DOHH2 (cell line): ENCODE measurements at regions not wholly inside any gene's neighbourhood (a gene's known extent, or its start where the extent isn't known, plus 50 kb on each side); places are given as distances from the start of the nearest gene placed in this dataset.

Experiments used
- H3F3A ChIP-seq: fragments of 200-600 bp; sonication (generic), shearing (Covaris generic); 2 replicates; pipeline ENCODE4 v1.6.0; 2016; ENCODE audit warnings: antibody characterized with exemption, mild to moderate bottlenecking; ENCODE audit not compliant: control insufficient read depth, insufficient read depth
- H3K27ac ChIP-seq: fragments of 200-600 bp; sonication (generic); 2 replicates; pipeline ENCODE4 v1.5.1; 2014; ENCODE audit warnings: low read depth, mild to moderate bottlenecking, low read length, moderate library complexity
- H3K27me3 ChIP-seq: fragments of 200-600 bp; sonication (generic); 2 replicates; pipeline ENCODE4 v1.6.1; 2014; ENCODE audit warnings: mild to moderate bottlenecking, low read length, mixed read lengths; ENCODE audit not compliant: control insufficient read depth
- H3K36me3 ChIP-seq: fragments of 200-600 bp; sonication (generic); 2 replicates; pipeline ENCODE4 v1.6.1; 2014; ENCODE audit warnings: mild to moderate bottlenecking, low read length, moderate library complexity, mixed read lengths; ENCODE audit not compliant: control insufficient read depth
- H3K4me1 ChIP-seq: fragments of 200-600 bp; sonication (generic); 2 replicates; pipeline ENCODE4 v1.6.1; 2014; ENCODE audit warnings: mild to moderate bottlenecking, low read length, mixed read lengths; ENCODE audit not compliant: control insufficient read depth
- H3K4me2 ChIP-seq: fragments of 200-600 bp; sonication (generic); 2 replicates; pipeline ENCODE4 v1.6.0; 2014; ENCODE audit warnings: mild to moderate bottlenecking, low read length, moderate library complexity
- H3K4me3 ChIP-seq: fragments of 200-600 bp; sonication (generic); 2 replicates; pipeline ENCODE4 v1.5.1; 2014; ENCODE audit warnings: mild to moderate bottlenecking, low read length, mixed read lengths
- H3K79me2 ChIP-seq: fragments of 200-600 bp; sonication (generic); 2 replicates; pipeline ENCODE4 v1.6.1; 2014; ENCODE audit warnings: mild to moderate bottlenecking, low read length, mixed read lengths; ENCODE audit not compliant: control insufficient read depth
- H3K9me2 ChIP-seq: fragments of 200-600 bp; sonication (generic); replicated peaks from 2 replicates; pipeline ENCODE4 v1.6.1; 2014; ENCODE audit warnings: mild to moderate bottlenecking, low read length, mixed read lengths; ENCODE audit not compliant: control insufficient read depth
- H3K9me3 ChIP-seq: fragments of 200-600 bp; sonication (generic); 2 replicates; pipeline ENCODE4 v1.6.1; 2014; ENCODE audit warnings: antibody characterized with exemption, low read length, mixed read lengths; ENCODE audit not compliant: control insufficient read depth, insufficient read depth
- H4K20me1 ChIP-seq: fragments of 200-600 bp; sonication (generic); 2 replicates; pipeline ENCODE4 v1.6.0; 2014; ENCODE audit warnings: low read depth, mild to moderate bottlenecking, antibody characterized with exemption, low read length, moderate library complexity; ENCODE audit not compliant: control insufficient read depth, insufficient read depth
- EZH2phosphoT487 ChIP-seq: fragments of 200-600 bp; sonication (generic); IDR thresholded peaks from 2 replicates; pipeline ENCODE4 v1.6.1; 2017; ENCODE audit warnings: borderline replicate concordance, mild to moderate bottlenecking, antibody characterized with exemption, low read length, moderate library complexity, mixed read lengths
- TF ChIP-seq, protein P1 (sequence below): fragments of 200-600 bp; sonication (generic); IDR thresholded peaks from one replicate; pipeline ENCODE4 v1.5.1; 2014; ENCODE audit warnings: antibody characterized with exemption, mild to moderate bottlenecking, low read depth, low read length; ENCODE audit not compliant: poor library complexity, severe bottlenecking

DNA sequence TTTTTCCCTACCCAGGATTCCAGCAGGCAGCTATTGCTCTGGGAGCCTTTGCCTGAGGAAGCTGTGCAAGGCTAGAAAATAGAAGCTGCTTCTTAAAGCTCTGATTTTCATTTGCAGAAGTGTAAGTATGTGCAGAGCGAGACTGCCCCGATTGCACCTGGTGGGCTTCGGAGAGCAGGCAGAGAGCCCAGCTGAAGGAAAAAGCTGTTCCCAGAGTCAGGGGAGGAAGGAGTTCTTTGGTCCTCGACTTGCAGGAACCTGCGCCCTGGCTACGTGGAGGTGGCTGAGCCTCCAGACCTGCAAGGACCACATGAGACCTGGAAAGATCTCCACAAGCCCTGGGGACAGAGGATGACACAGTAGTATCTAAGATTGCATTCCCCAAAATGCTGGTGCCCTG is 235.0 kb upstream of the ARGLU1 start:
- Histone ChIP-seq H3F3A (no peaks in the 10 kb centered on the region), H3K27me3 (no peaks in the 10 kb centered on the region), H4K20me1 (no peaks in the 10 kb centered on the region), H3K79me2 (no peaks in the 10 kb centered on the region), H3K4me1 (no peaks in the 10 kb centered on the region), H3K27ac (no peak overlapping the region), H3K4me2 (no peak overlapping the region), H3K36me3 (no peaks in the 10 kb centered on the region), H3K9me2 (no peaks in the 10 kb centered on the region), H3K9me3 (no peaks in the 10 kb centered on the region), H3K4me3 (no peak overlapping the region)
- no peak for TF ChIP-seq EZH2phosphoT487
- TF ChIP-seq, protein P1, sequence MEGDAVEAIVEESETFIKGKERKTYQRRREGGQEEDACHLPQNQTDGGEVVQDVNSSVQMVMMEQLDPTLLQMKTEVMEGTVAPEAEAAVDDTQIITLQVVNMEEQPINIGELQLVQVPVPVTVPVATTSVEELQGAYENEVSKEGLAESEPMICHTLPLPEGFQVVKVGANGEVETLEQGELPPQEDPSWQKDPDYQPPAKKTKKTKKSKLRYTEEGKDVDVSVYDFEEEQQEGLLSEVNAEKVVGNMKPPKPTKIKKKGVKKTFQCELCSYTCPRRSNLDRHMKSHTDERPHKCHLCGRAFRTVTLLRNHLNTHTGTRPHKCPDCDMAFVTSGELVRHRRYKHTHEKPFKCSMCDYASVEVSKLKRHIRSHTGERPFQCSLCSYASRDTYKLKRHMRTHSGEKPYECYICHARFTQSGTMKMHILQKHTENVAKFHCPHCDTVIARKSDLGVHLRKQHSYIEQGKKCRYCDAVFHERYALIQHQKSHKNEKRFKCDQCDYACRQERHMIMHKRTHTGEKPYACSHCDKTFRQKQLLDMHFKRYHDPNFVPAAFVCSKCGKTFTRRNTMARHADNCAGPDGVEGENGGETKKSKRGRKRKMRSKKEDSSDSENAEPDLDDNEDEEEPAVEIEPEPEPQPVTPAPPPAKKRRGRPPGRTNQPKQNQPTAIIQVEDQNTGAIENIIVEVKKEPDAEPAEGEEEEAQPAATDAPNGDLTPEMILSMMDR: no peak

DNA sequence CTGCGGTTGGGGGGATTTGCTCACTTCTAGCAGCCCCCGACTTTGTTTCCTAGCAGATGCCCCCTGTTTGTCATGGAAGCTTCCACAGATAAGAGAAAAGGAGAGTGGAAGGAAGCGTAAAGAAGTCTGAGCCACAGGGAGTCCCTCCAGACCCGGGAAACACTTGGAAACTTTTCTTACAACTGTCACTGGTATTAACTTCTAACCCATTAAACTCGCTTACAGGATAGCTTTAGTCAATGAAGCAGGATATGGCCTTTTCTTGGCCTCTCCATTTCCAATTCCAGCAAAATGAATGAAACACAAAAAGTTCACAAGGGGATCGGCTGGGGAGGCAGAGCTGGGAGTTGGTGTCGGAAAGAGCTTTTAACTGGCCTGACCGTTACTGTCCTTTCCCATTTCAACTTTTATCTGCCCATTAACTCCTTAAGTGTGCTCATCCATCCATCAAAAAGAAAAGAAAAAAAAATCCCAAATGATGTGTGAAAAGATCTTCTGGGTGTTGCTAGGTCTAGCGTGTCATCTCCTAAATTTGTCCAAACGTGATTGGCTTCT is 231.9 kb upstream of the ARGLU1 start:
- no peaks in the 10 kb centered on the region for H3K4me1 ChIP-seq
- no peaks in the 10 kb centered on the region for H3K79me2 ChIP-seq
- no peaks in the 10 kb centered on the region for H3K9me2 ChIP-seq
- H4K20me1 ChIP-seq: no peaks in the 10 kb centered on the region
- H3K4me2 ChIP-seq: no peak overlapping the region
- no peaks in the 10 kb centered on the region for H3K36me3 ChIP-seq
- no peak overlapping the region for H3K27ac ChIP-seq
- H3F3A ChIP-seq: no peaks in the 10 kb centered on the region
- TF ChIP-seq, protein P1: no peak
- no peak for TF ChIP-seq EZH2phosphoT487
- H3K27me3 ChIP-seq: no peaks in the 10 kb centered on the region
- no peak overlapping the region for H3K4me3 ChIP-seq
- no peaks in the 10 kb centered on the region for H3K9me3 ChIP-seq

DNA sequence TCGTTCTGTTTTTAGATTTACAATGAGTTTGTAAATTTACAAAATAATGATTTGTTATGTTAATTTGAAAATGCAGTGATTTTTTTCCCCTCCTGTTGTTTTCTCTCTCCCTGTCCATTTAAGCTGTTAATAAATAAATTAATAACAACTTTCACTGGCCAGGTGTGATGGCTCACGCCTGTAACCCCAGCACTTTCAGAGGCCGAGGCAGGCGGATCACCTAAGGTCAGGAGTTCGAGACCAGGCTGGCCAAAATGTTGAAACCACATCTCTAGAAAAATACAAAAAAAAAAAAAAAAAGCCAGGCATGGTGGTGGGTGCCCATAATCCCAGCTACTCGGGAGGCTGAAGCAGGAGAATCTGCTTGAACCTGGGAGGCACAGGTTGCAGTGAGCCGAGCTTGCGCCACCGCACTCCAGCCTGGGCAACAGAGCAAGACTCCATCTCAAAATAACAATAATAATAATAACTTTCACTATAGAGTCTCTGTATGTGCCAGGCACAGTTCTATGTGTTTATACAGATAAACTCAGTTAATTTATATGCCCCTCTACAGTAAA is 229.2 kb upstream of the ARGLU1 start:
- H3K4me2 ChIP-seq: no peak overlapping the region
- no peaks in the 10 kb centered on the region for H3K9me2 ChIP-seq
- no peaks in the 10 kb centered on the region for H3K79me2 ChIP-seq
- no peaks in the 10 kb centered on the region for H3K4me1 ChIP-seq
- H3K36me3 ChIP-seq: no peaks in the 10 kb centered on the region
- H3F3A ChIP-seq: no peaks in the 10 kb centered on the region
- H4K20me1 ChIP-seq: no peaks in the 10 kb centered on the region
- H3K27me3 ChIP-seq: no peaks in the 10 kb centered on the region
- no peak for TF ChIP-seq EZH2phosphoT487
- TF ChIP-seq, protein P1: no peak
- no peak overlapping the region for H3K4me3 ChIP-seq
- no peak overlapping the region for H3K27ac ChIP-seq
- H3K9me3 ChIP-seq: no peaks in the 10 kb centered on the region
